ENCODE measurements at regions not wholly inside any gene's neighbourhood (a gene's known extent, or its start where the extent isn't known, plus 50 kb on each side); places are given as distances from the start of the nearest gene placed in this dataset.

DNA sequence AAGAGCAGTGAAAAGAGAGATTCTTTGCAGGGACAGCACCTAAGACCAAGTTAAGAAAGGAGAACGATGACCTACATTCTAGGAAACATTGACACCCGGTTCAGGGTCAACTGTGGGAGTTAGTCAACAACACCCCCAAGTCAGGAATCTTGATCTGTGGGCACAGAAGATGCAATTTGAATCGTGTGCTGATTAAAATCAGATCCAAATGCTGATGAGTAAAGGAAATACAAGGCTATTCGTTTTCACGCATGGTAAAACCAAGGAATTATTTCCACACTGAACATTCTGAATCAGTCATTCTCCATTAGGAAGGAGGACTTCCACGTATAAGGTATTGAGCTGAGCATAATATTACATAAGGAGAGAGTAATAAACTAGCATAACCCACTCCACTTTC, 124.2 kb downstream of the COPS8 start:
- TF ChIP-seq, protein P1, sequence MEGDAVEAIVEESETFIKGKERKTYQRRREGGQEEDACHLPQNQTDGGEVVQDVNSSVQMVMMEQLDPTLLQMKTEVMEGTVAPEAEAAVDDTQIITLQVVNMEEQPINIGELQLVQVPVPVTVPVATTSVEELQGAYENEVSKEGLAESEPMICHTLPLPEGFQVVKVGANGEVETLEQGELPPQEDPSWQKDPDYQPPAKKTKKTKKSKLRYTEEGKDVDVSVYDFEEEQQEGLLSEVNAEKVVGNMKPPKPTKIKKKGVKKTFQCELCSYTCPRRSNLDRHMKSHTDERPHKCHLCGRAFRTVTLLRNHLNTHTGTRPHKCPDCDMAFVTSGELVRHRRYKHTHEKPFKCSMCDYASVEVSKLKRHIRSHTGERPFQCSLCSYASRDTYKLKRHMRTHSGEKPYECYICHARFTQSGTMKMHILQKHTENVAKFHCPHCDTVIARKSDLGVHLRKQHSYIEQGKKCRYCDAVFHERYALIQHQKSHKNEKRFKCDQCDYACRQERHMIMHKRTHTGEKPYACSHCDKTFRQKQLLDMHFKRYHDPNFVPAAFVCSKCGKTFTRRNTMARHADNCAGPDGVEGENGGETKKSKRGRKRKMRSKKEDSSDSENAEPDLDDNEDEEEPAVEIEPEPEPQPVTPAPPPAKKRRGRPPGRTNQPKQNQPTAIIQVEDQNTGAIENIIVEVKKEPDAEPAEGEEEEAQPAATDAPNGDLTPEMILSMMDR (IDR thresholded peaks at IDR 0.05) = no peak
- TF ChIP-seq POLR2A (IDR thresholded peaks at IDR 0.05) = no peak

Measured in Peyer's patch (tissue), 4 donors.